ENCODE measurements at regions not wholly inside any gene's neighbourhood (a gene's known extent, or its start where the extent isn't known, plus 50 kb on each side); places are given as distances from the start of the nearest gene placed in this dataset.

DNA sequence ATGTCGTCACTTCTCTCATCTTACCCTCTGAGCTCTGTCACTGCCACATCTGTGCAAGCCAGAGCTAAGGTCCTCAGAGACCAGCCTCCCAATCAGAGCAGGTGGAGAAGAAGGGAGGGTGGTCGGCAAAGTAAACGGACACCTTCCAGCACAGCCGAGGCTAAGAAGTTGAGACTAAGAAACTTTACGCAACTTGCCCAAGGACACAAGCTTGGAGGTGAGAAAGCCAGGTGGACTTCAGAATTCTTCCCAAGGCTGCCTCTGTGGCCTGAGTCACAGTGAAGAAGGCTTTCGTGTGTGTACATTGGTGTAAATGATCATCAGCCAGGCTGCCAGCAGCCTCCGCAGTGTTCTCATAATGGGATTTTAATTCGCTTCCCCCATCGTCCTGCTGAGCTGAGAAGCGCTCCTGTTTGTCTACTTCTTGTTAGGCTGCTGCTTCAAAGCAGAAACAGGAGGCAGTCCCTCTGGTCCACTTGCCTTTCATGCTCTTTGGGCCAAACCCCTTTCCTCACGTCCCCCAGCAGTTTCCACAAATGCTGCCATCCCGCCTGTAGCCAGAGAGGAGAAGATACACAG lies 125.0 kb upstream of the RPL38 start:
- TF ChIP-seq POLR2AphosphoS5 (IDR thresholded peaks at IDR 0.05; ENCODE audit: control insufficient read depth, insufficient read depth, low read depth, low read length) (no peak), CTBP1 (IDR thresholded peaks at IDR 0.05; ENCODE audit: borderline replicate concordance) (no peak), POLR2A (conservative IDR thresholded peaks at IDR 0.05) (no peak), ARID3B (CRISPR knock-in tag; IDR thresholded peaks at IDR 0.05; ENCODE audit: borderline replicate concordance) (no peak), TCF3 (CRISPR knock-in tag; IDR thresholded peaks at IDR 0.05) (no peak), POLR2B (IDR thresholded peaks at IDR 0.05; ENCODE audit: low read depth, partially characterized antibody) (no peak)
- TF ChIP-seq, protein P1, sequence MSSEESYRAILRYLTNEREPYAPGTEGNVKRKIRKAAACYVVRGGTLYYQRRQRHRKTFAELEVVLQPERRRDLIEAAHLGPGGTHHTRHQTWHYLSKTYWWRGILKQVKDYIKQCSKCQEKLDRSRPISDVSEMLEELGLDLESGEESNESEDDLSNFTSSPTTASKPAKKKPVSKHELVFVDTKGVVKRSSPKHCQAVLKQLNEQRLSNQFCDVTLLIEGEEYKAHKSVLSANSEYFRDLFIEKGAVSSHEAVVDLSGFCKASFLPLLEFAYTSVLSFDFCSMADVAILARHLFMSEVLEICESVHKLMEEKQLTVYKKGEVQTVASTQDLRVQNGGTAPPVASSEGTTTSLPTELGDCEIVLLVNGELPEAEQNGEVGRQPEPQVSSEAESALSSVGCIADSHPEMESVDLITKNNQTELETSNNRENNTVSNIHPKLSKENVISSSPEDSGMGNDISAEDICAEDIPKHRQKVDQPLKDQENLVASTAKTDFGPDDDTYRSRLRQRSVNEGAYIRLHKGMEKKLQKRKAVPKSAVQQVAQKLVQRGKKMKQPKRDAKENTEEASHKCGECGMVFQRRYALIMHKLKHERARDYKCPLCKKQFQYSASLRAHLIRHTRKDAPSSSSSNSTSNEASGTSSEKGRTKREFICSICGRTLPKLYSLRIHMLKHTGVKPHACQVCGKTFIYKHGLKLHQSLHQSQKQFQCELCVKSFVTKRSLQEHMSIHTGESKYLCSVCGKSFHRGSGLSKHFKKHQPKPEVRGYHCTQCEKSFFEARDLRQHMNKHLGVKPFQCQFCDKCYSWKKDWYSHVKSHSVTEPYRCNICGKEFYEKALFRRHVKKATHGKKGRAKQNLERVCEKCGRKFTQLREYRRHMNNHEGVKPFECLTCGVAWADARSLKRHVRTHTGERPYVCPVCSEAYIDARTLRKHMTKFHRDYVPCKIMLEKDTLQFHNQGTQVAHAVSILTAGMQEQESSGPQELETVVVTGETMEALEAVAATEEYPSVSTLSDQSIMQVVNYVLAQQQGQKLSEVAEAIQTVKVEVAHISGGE (CRISPR knock-in tag; IDR thresholded peaks at IDR 0.05) = no peak
